ENCODE measurements at regions not wholly inside any gene's neighbourhood (a gene's known extent, or its start where the extent isn't known, plus 50 kb on each side); places are given as distances from the start of the nearest gene placed in this dataset.
"Not testable (repeated sequence)": the region's sequence is repeated elsewhere in the genome, so short reads cannot be mapped to it uniquely, and the experiment has no call there.

- no peak for DNase-seq (ENCODE audit: low spot score)
Observed at GRCh38 chr6:103036846-103037245, 1643.3 kb downstream of the GRIK2 start.

DNA sequence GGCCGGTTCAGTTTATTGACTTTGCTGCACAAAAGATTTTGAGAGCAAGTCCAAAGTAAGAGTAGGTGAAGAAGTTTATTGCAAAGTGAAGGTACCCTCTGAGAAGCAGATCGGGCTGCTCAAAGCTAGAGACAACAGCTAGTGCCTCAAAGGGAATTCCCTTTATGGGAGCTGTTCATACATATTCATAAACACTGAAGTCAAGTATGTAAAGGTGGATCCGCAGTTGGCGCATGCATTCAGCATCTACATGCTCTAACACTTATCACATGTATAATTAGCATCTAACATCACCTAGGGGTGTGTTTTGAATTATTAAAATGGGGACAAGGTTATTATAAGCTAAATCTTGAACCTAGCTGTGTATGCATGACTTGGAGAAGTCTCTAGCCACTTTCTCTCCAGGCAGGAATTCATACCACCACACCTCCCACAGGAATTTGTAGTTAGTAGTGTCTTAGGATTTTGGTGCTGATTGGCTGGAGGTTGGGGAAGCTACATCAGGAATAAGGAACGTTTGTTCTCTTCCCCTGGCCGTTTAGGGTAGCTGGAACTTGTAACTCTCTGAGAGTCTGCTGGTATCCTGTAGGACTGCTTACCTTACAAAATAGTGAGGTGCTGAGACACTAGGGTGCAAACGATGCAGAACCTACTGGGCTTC, 1633.9 kb downstream of the GRIK2 start:
- DNase-seq (ENCODE audit: low spot score) = no peak

DNA sequence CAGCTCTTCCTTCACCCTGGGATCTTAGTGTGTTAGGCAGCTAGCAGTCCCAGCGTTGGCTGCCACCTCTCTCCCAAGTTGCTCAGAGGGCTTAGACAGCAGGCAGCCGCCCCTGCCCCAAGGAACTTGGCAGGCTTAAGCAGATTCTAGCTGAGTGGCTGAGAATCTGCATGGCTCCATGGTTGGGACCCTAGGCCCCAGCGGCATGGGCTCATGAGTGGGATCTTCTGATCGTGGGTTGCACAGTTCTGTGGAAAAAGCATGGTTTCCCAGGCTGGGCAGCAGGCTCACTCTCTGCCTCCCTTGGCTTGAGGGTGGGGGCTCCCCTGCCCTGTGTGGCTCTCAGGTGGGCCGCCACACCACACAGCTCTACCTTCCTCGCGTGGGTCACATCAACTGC, 1624.9 kb downstream of the GRIK2 start:
- DNase-seq (ENCODE audit: low spot score) = no peak

- DNase-seq (ENCODE audit: low spot score) = no peak
Observed at GRCh38 chr6:103017878-103018277, 1624.4 kb downstream of the GRIK2 start.

DNA sequence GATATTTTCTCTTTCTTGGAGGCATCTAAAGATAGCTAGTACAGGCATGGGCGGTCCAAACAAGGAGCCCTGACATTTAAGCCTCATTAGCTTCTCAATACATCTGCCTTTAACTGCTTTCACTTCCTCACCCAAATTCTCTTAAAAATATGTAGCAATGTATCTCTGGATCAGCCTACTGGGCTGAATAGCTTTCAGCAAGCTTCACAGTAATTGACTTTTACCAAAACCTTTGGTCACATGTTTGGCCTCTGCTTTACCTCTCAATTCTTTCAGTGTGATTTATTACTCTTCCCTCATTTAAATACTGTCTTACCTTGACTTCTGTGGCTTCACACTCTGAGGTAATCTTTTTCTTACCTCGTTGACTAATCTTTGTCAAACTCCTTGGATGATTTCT, 1618.1 kb downstream of the GRIK2 start:
- no peak for DNase-seq (ENCODE audit: low spot score)

- no peak for DNase-seq (ENCODE audit: low spot score)
Observed at GRCh38 chr6:103002282-103002681, 1608.8 kb downstream of the GRIK2 start.

DNA sequence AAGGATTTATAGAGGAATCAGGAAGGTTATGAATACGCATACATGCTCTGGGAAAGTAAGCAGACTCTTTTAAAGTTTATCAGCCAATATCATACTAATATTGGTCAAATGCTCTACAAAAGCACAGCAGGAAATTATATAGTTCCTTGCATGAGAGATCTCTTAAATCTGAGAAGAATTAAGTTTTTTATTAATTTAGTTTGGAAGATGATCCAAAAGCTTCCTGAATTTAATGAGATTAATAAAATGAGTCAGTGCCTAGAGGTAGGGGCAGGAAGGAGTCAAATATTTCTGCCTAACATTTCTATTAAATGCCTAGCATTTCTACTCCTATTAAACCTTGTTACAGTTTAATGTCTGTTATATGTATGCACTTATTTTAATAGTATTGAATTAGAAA, 1608.2 kb downstream of the GRIK2 start:
- no peak for DNase-seq (ENCODE audit: low spot score)

DNA sequence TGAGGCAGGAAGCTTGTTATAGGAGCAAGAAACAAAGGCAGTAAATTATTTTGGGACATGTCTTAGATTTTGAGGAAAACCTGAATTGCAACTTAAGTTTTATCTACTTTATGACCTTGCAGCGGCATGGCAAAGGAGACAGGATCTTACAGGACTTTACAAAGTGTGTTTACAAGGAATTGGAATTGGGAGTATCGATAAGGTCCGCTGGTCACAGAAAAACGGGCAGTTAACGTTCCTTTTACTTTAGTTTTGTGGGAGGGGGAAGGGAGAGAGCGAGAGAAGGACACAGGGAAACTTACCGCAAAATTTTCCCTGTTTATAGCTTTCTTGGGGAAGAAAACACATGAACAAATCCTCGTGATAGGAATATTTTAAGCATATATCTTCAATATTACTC, 1607.2 kb downstream of the GRIK2 start:
- DNase-seq (ENCODE audit: low spot score) = no peak

DNA sequence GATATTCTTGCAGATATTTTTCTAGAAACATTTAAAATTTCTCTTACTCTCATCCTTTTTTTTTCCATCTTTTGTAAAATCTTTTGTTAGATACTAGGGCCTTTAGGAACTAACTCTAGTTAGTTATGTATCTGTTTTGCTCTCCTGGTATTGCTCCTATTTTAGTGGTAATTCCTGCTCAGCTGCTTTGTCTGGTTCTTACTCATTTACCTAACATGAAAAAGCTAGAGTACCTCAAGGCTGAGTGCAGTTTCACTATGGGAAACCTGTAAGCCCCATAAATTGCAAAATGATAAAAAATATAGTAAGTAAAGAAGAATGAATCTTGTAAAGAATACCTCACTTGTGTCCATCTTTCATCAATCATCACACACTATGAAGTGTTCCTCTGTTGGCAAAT, 1602.0 kb downstream of the GRIK2 start:
- no peak for DNase-seq (ENCODE audit: low spot score)

GRCh38 chr6:102994866-102995265, 1601.4 kb downstream of the GRIK2 start:
- no peak for DNase-seq (ENCODE audit: low spot score)

DNA sequence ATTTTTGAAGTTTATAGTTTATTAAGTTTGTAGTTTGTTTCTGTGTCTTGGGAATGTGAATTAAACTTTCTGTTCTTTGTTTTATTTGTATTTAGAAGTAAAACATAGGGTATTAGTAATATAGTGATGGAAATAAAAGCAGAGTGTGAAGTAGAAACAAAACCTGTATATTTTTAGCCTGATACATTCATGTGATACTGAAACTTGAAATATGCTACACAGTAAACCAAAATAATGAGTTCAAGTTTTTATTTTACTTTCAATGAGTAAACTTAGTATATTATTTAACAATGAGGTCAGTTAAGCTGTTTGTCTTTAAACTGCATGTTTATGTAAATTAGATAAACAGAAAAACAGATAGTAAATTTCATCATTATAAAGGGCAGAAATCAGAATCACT, 1592.6 kb downstream of the GRIK2 start:
- no peak for DNase-seq (ENCODE audit: low spot score)

DNA sequence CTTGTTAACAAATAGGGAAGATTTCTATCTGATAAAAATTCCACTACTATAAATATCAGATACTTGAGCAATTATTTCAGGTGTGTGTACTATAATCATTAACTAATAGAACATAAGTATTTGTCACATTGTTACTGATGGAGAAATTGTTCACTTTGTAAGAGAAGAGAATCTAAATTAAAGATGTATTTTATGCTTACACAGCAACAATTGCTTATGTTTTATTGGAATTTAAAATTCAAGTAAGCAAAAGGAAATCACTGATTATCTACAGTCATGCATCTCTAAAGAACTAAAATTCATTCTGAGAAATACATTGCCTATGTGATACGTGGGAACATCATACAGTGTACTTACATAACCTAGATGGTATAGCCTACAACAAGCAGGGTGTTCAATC, 1590.8 kb downstream of the GRIK2 start:
- no peak for DNase-seq (ENCODE audit: low spot score)

- no peak for DNase-seq (ENCODE audit: low spot score)
Observed at GRCh38 chr6:102981490-102982015, 1588.0 kb downstream of the GRIK2 start.

DNA sequence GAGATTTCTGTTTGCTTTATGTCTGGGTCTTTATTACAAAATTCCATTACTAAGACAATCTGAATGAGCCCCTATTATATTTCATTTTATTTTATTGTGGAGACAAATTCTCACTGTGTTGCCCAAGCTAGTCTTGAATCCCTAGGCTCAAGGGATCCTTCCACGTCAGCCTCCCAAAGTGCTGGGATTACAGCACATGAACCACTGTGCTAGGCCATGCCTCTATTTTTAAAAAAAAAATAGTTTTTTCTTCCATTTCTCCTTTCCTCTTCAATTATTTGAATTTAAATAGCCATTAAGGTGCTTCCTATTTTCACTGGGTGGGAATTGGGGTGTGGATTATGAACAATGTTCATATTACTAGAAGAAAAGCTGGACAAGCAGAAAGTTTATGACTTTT, 1587.4 kb downstream of the GRIK2 start:
- DNase-seq (ENCODE audit: low spot score) = no peak

- DNase-seq (ENCODE audit: low spot score) = no peak
Observed at GRCh38 chr6:102961902-102962301, 1568.4 kb downstream of the GRIK2 start.

DNA sequence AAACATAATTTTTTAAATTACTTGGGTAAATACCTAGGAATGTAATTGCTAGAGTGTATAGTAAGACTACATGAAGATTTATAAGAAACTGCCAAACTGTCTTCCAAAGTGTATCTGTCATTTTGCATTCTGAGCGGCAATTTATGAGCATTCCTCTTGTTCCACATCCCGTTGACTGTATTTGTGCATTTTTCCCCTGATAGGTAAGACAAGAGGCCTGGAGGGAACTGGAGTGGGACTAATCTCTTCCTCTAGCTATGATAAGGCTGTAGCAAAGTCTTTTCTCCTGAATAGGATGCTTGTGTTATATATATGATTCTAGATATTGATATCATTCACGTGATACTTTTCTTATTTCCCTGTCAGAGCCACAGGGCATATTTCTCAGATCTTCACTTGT, 1557.5 kb downstream of the GRIK2 start:
- no peak for DNase-seq (ENCODE audit: low spot score)

- DNase-seq (ENCODE audit: low spot score) = no peak
Observed at GRCh38 chr6:102944475-102944874, 1551.0 kb downstream of the GRIK2 start.

DNA sequence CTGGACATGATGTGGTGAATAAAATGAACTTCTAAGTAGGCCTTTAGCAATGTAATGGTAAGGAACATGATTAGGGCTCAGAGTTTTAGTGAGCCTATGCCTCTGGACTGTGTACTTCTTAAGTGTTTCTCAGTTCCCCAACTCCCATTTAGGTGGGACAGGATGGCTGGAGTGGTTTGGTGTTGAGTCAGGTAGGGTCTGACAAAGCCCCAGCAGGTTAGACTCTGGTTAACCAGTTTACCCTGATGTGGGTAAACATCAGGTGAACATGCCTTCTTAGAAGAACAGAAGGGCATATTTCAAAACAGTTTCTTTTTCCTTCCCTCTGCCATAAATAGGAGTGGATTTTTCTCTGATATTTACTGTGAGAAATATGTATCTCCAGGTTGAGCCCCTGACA, 1548.7 kb downstream of the GRIK2 start:
- DNase-seq (ENCODE audit: low spot score) = no peak

DNA sequence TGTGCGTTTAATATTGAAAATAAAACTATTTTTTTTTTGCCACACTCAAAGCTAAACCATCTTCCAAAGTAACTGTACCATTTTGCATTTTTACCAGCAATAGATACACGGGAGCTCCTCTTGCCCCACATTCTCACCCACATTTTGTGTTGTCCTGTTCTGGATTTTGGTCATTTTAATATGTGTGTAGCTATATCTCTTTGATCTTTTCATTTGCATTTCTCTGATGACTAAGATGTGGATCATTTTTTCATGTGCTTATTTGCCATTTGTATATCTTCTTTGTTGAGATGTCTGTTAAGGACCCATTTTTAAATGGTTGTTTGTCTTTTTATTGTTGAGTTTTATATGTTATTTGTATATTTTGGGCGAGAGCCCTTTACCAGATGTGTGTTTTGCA, 1543.5 kb downstream of the GRIK2 start:
- DNase-seq (ENCODE audit: low spot score) = no peak

DNA sequence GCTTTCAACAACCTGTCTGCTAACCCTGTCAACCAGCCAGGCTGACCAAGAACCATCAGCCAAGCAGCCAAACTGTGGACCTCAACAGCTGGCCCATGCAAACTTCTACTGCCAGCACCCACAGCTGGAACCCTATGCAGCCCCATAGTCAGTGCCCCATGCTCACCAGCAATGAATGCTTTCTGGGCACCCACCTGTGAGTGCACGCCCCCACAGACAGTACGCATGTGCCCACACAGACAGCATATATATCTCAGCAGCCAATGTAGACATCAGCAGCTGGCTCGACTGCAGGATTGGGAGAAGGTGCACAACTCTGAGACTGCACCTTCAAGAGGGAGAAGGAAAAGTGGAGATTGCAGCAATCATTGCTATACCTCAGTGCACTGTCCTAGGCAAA, 1534.6 kb downstream of the GRIK2 start:
- no peak for DNase-seq (ENCODE audit: low spot score)

GRCh38 chr6:102918161-102918560, 1524.7 kb downstream of the GRIK2 start:
- no peak for DNase-seq (ENCODE audit: low spot score)

DNA sequence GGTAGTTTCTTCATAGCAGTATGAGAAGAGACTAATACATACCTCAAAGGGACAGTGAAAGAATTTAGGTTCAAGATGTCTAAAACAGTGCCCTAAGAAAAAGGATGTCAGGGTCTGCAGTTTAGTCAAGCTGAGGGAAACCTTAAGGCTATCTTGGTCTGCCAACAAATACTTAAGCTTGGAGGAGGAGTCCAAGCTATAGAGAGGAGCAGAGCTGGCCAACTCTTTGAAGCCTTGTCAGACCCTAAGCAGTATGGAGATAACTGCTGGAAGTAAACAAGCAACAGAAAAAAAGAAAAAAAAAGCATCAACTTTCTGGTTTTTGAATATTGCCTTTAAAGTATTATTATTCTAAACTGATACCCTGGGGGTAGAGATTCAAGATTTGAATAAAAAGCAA, 1518.1 kb downstream of the GRIK2 start:
- DNase-seq (ENCODE audit: low spot score) = no peak

- DNase-seq (ENCODE audit: low spot score) = not testable (repeated sequence)
Observed at GRCh38 chr6:102910701-102911139, 1517.2 kb downstream of the GRIK2 start.

GRCh38 chr6:102907181-102907580, 1513.7 kb downstream of the GRIK2 start:
- DNase-seq (ENCODE audit: low spot score) = no peak

Measured in activated CD4-positive, alpha-beta T cell treated with anti-CD3 and anti-CD28 coated beads, Interleukin-2, Interleukin-4, amounts not matched to agents 100 ng/mL and 50 ng/mL, durations not matched to agents 16 hours and 8 hours (primary cell).